SKM-1 treated with dmso at 0.1 percent for 144 hours (cell line): ENCODE measurements at regions not wholly inside any gene's neighbourhood (a gene's known extent, or its start where the extent isn't known, plus 50 kb on each side); places are given as distances from the start of the nearest gene placed in this dataset.

Experiments used
- DNase-seq: peaks from one replicate; lab custom pipeline; 2025; ENCODE audit not compliant: unreplicated experiment; lab: John Stamatoyannopoulos, UW

- no peak for DNase-seq
These were observed 469.1 kb downstream of the TSHZ3 start for GRCh38 chr19:30880151-30880550.

GRCh38 chr19:30879736-30880135 is 469.5 kb downstream of the TSHZ3 start:
- DNase-seq = no peak

GRCh38 chr19:30879225-30879624 is 470.0 kb downstream of the TSHZ3 start:
- DNase-seq = no peak

GRCh38 chr19:30878495-30878894 is 470.7 kb downstream of the TSHZ3 start:
- DNase-seq = no peak

- DNase-seq = peak; percentile 22
These were observed 471.5 kb downstream of the TSHZ3 start for GRCh38 chr19:30877661-30878113.

- no peak for DNase-seq
These were observed 475.5 kb downstream of the TSHZ3 start for GRCh38 chr19:30873691-30874090.

- no peak for DNase-seq
These were observed 476.2 kb downstream of the TSHZ3 start for GRCh38 chr19:30873003-30873402.

GRCh38 chr19:30871979-30872378 is 477.3 kb downstream of the TSHZ3 start:
- DNase-seq = no peak

- no peak for DNase-seq
These were observed 478.4 kb downstream of the TSHZ3 start for GRCh38 chr19:30870876-30871275.

- DNase-seq = no peak
These were observed 483.7 kb downstream of the TSHZ3 start for GRCh38 chr19:30865511-30865910.

- peak; percentile 69 for DNase-seq
These were observed 484.6 kb downstream of the TSHZ3 start for GRCh38 chr19:30864391-30865215.

- no peak for DNase-seq
These were observed 486.4 kb downstream of the TSHZ3 start for GRCh38 chr19:30862876-30863275.

- DNase-seq = no peak
These were observed 487.3 kb downstream of the TSHZ3 start for GRCh38 chr19:30861919-30862318.

GRCh38 chr19:30857966-30858490 is 485.8 kb downstream of the ZNF536 start:
- no peak for DNase-seq

- DNase-seq = no peak
These were observed 485.2 kb downstream of the ZNF536 start for GRCh38 chr19:30857388-30857787.

GRCh38 chr19:30856786-30857185 is 484.6 kb downstream of the ZNF536 start:
- DNase-seq = no peak

GRCh38 chr19:30856376-30856775 is 484.2 kb downstream of the ZNF536 start:
- DNase-seq = no peak

GRCh38 chr19:30855442-30855841 is 483.3 kb downstream of the ZNF536 start:
- DNase-seq = no peak

GRCh38 chr19:30854661-30855060 is 482.5 kb downstream of the ZNF536 start:
- DNase-seq = no peak

- no peak for DNase-seq
These were observed 482.0 kb downstream of the ZNF536 start for GRCh38 chr19:30854207-30854606.

GRCh38 chr19:30853036-30853435 is 480.9 kb downstream of the ZNF536 start:
- DNase-seq = no peak

- DNase-seq = no peak
These were observed 480.0 kb downstream of the ZNF536 start for GRCh38 chr19:30852168-30852567.

GRCh38 chr19:30851646-30852045 is 479.5 kb downstream of the ZNF536 start:
- no peak for DNase-seq
